ENCODE measurements at regions not wholly inside any gene's neighbourhood (a gene's known extent, or its start where the extent isn't known, plus 50 kb on each side); places are given as distances from the start of the nearest gene placed in this dataset.

DNA sequence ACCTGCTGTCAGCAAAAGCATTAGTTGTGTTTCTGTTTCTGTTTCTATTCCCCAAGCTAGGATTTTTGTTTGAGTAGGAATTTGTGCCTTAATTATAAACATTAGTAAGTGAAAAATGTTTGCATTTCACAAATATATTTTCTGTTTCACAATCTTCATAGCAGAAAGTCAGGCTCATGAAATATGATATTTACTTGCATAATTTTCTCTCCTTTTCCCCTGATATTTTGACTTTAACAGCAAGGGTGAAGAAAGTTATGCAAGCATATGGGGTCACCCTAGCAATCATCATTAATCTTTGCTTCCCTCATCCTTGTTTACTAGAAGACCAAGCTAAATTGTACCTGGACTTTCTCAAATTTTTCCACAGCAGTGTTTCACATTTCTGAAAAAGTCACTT, 140.3 kb upstream of the SEMA6D start:
- no peak for DNase-seq (ENCODE audit: low spot score)

DNA sequence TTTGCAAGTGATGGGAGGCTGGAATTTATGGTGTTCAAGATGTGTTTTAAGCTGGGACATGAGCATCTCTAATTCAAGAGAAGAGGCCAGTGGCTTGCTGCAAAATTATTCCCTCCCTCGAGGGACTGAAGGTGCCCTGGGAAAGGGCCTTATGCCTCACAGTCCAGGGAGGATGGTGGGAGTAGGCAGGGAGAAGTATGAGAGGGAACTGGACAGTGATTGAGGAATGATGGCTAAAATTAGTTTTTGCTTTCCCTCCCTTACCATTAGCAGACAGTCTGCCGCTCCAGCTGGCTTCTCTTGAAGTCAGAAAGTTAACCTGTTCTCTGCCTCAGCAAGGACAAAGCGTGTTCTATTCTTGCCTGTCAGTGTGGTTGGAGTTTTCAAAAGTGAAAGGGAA, 139.8 kb upstream of the SEMA6D start:
- no peak for DNase-seq (ENCODE audit: low spot score)

DNA sequence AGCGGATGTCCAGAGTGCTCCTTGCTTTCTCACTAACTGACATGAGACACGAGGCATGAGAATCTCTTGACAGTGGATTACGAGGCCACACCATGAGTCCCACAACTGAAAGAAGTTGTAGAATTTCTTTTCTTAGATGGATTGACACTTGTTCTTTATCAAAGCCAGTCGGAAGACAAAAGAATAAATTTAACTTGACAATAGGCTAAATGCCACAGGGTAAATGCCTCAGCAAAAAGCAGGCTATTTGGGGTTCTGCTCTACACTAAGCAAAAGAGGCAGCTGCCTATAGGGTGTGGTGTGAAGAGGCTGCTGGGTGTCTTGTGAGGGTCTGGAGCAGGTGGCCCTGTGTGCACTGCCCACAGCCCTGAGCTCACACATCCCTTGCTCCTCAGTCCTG, 135.1 kb upstream of the SEMA6D start:
- DNase-seq (ENCODE audit: low spot score), result no peak

DNA sequence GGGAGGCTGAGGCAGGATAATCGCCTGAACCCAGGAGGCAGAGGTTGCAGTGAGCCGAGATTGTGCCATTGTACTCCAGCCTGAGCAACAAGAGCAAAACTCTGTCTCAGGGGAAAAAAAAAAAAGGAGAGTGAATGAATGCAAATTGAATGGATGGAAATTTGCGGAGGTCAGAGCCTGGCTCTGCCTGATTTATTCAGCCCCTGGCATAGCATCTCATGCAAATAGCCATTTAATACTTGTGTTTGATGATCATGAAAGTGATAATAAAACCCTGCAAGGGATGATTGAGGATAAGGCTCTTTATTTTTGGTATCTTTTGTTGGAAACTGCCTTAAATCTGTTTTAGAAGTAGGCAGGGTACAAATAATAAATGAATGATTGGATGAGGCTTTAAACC, 133.0 kb upstream of the SEMA6D start:
- DNase-seq (ENCODE audit: low spot score), result no peak

DNA sequence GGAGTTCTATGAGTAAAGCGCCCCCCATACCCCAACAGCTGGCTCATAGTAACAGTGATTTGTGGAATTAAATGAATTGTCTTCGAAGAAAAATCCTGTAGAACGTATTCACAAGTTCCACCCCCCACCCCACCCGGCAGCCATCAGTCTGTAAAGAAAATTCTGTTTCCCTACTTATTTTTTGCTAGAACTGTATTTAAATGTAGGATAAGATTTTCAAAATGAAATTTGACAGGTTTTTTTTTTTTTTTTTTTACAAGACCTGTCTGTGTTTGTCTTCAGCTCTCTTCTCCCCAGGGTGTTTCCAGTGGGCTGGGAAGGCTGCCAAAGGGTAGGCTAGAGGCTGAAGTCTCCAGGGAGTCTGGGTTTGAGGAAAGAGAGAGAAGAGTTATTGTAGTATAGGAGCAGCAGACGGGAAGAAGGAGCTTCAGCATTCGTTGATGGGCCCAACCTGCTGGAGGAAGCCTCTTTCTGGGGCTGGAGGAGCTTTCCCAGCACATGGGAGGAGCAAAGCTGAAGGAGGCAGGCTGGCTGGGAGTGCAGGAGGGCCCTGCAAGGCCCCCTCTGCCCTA, 130.6 kb upstream of the SEMA6D start:
- no peak for DNase-seq (ENCODE audit: low spot score)

DNA sequence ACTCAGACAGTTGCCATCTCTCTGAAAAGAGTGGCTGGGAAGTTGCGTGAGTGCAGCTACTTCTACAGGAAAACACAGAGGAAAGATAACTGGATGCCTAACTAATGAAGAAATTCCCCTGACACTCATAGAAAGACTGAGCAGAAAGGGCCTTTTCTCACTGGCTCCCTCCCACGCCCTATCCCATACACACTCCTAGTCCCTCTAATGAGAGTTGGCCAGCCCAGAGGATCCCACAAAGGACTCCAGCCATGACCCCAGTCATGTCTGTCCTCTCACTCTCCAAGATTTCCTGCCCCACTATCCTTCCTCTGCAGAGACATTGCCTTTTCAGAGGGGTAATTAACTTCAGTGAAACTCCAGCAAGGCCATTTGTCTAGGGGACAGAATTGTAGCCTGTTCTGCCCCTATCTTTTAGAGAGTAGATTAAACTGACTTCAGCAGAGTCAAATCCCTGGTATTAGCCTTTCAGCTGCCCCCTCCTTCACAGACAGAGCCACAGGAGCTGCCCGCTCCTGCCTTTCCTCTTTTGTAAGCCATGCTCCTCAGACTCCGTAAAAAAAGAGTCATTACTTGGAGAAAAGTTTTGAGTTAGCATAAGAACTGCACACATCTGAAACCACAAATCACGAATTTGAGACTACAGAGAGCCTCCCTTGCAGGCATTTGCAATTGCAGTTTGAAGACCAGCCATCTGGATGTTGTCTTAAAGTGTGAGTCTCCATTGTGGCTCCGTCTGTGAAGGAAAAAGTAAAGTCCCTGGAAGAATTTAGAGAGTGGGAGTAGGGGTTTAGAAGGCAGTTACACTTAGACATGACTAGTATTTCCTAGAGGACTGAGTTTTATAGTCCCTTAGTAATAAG, 129.1 kb upstream of the SEMA6D start:
- DNase-seq (ENCODE audit: low spot score), result no peak

DNA sequence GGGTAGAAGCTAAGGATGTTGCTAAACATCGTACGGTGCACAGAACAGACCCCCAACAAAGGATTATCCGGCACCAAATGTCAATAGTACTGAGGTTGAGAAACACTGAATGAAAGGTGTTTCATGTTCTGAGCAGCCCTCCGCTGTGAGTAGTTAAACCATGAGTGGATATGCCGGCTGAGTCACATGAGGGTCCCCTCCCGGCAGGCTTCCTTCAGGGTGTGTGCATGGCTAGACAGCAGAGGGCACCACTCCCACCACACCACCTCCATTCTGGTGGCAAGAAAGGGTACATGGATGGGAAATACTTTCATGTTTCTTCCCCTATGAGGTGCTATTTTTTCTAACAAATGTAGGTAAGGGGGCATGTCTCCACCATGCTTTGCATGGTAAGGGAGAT, 128.3 kb upstream of the SEMA6D start:
- no peak for DNase-seq (ENCODE audit: low spot score)

DNA sequence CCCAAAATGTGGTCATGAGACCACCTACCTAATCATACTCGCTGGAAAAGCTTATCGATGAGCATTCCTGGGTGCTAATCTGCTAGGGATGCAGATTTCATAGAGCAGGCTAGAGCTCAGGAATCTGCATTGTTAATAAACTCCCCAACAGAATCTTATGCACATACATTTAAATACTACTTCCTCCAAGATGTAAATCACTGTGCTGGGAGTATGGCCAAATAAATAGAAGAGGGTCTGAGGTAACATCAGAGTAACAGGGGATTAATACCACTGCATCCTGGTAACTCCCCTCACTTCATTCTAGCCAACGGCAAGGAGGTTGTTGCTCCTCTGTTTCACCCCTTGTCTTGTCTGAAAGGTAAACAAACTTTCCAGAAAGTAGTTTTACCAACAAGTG, 118.3 kb upstream of the SEMA6D start:
- no peak for DNase-seq (ENCODE audit: low spot score)

DNA sequence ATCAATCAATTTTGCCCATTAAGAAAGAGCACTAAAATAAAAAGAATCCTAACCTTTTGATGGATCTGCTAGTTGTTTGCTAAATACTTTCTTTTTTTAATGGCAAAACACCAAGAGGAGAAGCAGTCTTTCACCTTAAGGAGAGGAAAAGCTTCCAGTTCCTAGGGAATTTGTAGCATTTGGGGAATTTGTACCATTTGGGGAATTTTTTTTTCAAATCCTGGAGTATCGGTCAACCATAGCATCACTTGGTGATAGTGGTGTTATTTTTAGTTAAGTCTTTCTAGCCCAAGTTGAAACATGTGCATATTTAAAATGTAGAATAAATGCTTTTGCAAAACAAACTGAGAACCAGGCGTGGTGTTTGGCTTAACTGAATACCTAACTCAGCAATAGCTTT, 117.5 kb upstream of the SEMA6D start:
- DNase-seq (ENCODE audit: low spot score), result no peak

DNA sequence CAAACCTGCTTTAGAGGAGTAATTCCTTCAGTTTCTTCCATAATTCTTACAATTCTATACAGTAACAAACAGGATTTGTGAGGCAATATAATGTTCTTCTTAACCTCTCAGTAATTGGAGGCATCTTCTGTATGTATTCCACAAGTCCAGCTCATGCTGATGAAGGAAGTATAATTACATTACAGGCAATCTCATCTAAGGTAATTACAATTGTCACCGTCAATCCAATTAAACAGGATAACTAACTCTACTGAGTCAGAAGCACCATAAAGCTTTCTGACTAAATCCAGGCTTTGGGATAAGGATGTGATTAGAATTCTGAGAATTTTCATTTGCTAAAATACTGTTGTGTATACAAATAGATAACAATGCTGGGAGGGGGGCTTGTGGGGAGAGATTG, 115.2 kb upstream of the SEMA6D start:
- no peak for DNase-seq (ENCODE audit: low spot score)

DNA sequence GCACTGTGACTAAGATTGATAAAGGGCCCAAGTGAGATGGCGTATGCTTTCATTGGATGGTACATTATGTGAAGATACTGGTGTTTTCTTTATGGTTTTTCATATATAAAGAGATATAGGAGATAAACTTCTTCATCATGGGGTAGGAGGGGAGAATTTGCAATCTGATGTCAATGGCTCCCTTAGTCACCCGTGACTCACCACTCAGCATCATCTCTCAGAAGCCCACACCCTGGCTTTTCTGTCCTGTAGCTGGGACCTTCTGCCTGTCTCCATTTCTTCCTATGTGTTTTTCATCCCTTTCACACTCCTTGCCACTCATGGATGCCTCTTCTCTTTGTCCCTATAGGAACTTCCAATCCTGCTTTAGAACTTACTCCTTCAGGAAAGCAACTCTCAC, 114.3 kb upstream of the SEMA6D start:
- DNase-seq (ENCODE audit: low spot score), result no peak

DNA sequence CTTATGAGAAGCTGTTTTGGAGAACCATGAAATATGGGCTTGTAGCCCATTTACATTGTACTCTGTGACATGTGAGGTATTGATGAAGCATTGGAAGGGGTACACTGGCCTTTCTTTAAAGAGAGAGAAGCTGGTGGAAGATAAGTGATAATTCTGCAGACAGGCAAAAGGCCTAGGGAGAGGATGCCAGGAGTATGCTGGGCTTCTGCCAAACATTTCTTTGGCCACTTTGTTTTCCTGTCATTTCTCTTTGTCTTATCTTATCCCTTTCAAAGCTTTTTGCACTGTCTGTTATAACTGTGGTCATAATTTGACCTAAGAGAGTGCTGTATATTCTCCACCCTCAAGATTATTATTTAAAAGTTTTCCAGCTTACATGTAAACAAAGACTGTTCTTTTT, 109.6 kb upstream of the SEMA6D start:
- no peak for DNase-seq (ENCODE audit: low spot score)

DNA sequence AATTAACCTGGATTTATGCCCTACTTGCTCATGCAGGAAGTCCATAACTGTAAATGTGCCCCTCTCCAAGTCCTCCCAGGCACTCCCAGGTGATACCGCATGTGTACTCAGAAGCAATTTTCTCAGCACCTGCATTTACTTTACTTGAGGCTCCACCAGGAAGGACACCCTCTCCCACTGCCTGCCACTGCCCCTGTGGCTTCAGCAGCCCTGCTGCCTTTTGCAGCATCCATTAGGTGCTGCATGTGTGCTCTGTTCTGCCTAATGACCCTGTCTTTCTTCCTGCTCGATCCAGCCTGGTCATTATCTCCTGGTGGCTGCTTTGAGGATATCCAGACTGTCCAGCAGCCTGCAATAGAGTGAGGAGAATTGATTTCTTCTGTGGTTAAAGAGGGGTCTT, 107.6 kb upstream of the SEMA6D start:
- no peak for DNase-seq (ENCODE audit: low spot score)

DNA sequence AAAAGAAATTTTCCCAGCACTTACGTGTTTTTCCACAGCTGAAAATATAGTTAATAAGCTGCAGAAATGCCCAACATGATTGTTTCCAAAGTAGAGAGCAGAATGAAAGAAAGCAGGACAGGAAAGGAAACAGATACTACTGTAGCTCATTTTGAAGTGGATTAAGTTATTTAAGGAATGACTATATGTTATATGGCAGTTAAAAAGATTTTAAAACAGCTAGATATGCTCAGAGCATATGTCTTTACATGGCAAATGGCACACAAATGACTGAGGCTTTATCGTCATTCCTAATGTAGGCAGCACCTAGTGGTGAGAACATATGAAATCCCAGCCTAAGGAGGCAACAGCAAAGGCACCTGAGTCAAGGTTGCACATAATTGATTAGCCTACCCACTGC, 106.6 kb upstream of the SEMA6D start:
- no peak for DNase-seq (ENCODE audit: low spot score)

DNA sequence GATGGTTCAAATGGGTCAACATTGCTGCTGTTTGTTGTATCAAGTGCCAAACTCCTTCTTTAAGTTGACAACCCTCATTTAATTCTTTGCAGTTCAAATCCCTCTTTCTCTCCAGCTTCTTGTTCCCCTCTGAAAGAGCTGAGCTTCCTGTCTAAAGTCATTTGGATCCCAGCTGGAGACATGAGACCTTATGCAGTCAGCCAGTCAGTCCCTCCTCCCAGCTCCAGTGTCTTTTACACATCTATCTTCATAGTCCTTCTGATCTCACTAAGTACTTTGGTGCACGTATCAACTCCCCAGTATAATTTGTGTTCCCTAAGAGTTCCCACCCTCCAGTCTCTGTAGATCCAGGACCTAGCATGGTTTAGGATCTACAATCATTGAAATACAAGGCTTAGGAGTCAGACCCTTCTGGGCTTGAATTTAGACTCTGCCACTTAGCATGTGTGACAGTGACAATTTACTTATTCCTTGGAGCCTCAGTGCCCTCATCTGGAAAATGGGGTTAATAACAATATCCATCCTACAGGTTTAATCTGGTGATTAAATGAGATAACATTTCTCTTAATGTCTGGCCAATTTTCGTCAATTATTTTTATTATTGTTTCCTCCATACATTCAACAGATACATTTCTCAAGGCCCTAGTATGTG, 102.8 kb upstream of the SEMA6D start:
- no peak for DNase-seq (ENCODE audit: low spot score)

DNA sequence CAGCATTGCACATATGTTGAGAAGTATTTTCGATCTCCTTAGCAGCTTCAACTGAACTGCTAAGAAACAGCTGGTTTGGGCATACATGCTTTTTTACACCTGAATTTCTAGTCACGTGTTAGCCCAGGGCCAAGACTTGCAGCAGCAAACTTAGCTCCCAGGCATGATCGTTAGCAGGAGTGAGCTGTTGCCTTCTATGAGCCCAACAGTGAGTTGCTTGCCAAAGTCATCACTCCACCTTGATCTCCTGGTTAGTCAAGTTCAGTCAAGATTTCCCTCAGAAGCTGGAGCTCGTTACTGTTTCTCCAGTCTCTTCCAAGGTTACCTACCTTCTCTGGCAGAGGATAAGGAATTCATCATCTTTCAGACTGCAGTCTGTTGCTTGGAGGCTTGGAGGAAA, 100.4 kb upstream of the SEMA6D start:
- no peak for DNase-seq (ENCODE audit: low spot score)

DNA sequence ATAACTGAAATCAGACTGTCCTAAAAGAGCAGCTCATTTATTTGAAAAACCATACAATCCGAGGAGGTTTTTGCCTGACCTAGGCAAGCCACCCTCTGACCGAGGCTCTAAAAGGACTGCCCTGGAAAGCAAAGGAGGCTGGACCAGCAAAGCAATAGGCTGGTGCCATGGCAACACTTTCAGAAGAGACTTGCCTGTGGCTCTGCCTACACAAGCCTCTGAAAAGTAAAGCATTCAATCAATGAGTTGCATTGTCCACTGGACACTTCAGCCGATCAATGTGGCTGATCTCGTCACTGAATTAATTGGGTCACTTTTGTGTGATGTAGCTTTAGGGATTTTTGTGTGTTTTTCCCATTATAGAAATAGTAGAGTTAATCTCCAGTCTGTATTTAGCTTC, 99.1 kb upstream of the SEMA6D start:
- no peak for DNase-seq (ENCODE audit: low spot score)

DNA sequence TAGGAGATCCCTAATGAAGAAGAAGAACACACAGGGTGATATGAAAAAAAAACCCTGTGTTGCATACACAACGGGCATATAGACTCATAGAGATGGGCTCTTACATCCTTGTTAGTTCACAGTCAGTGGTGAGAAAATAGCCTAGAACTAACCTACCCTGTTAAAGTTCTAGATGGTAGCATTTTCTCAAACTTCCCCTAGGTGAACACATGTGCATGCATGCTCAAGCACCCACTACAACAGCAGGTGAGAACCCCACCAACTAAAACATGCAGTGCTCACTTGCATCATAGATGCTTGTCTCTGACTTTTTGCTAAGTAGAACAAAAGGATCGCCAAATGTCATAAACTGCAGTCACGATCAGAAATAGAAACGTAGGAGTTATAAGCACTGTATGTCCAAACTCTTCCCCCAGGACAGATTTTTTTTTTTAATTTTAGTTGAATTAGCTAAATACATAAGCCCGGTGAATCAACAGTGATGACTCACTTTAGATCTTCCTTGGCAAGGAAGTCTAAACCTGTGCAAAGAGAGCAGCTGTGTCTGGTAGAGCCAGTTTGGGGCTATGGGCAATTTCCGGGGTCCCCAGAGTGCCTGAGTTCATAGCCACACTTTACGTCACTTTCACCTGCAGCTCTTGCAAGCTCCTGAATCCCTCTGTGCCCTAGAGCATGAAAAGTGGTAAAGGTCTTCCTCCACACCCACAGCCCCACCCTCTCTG, 96.2 kb upstream of the SEMA6D start:
- DNase-seq (ENCODE audit: low spot score), result no peak

DNA sequence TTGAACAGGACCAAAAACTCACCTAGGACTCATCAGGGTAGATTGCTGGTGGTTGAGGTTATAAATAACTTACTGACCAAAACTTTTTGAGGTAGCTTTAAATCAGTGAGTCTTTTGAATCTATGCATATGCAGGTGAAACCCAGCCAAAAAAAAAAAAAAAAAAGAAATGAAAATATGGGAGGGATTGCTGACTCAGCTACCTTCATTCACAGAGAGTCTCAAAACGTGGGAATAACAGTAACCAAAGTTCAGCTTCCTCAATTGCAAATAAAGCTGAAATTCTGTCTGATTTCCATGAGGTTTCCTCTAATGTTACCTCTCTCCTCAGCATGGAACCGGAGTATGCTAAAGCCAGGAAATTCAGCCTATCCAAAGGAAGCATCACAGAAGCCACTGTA, 95.2 kb upstream of the SEMA6D start:
- no peak for DNase-seq (ENCODE audit: low spot score)

DNA sequence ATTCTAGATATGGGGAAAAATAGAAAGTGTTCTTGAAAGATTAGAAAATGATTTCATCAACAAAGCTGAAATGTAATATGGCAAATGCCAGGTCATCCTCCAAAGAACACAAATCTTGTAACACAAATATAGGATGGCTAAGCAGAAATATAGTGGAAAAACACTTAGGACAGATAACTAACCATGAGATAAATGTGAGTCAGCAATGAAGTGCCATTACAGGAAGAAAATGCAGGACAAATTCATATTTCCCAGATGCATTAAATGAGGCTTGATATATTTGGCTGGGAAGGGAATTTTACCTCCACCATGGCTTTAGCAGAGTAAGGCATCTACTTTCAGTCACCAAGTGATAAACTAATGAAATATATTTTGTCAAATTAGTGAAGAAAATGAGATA, 92.8 kb upstream of the SEMA6D start:
- DNase-seq (ENCODE audit: low spot score), result no peak

DNA sequence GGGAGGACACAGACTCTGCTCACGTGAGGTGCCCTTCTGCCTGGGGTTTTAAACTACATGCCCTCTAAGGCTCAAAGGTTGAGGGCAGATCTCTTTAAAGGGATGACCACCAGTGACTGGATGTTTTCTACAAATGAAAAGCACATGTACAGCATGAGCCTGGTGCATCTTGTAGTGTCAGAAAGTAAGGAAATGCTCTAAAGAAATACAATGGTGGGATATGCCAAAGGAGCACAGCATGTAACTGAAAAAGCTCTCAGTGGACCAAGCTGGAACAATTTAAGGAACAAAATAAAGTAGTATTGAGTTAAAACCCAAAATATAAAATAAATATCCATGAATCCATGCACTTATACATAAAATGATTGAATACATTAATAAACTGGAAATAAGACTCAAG, 78.3 kb upstream of the SEMA6D start:
- DNase-seq (ENCODE audit: low spot score), result no peak

DNA sequence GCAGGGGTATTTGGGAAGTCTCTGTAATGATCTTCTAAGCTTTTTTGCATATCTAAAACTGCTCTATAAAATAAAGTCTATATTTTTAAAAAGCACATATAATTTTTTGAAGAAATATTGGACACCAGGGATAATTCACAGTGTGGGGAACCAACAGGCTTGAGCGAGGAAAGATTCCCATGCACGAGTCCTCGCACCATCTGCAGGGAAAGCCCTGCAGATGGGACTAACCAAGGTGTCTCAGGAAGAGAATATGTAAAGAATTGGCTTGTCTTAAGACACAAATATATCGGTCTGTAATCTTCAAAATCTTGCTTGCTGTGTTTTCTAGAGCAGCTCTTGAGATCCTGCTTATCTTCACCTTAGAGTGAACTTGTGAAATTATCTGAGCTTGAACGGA, 77.2 kb upstream of the SEMA6D start:
- DNase-seq (ENCODE audit: low spot score), result no peak

DNA sequence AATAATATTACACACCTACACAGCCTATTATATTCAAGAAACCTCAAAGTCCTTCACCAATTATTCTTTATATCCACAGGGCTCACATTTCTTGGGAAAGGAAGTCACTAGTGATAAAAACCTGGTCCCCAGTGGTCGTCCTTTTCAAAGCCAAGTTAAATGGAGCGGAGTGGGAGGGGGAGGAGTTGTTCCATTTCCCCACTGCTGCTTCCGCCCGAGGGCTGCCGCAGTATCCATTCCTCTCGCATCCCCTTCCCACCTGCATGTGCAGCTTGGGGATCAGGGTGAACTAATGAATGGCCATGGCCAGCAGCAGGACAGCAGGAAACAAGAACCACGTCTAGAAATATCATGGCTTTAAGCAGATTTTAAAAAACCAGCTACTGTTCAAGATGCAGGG, 76.4 kb upstream of the SEMA6D start:
- DNase-seq (ENCODE audit: low spot score), result no peak

All from activated CD4-positive, alpha-beta T cell treated with anti-CD3 and anti-CD28 coated beads, Interleukin-2, Interleukin-4, amounts not matched to agents 100 ng/mL and 50 ng/mL, durations not matched to agents 16 hours and 8 hours (primary cell).